GM18873 (cell line): ENCODE measurements at regions not wholly inside any gene's neighbourhood (a gene's known extent, or its start where the extent isn't known, plus 50 kb on each side); places are given as distances from the start of the nearest gene placed in this dataset.
A peak's percentile ranks its signal among the peaks of the same experiment; 100 is the strongest.

Experiments
- ATAC-seq: cut with Tn5 transposase; IDR thresholded peaks from one replicate; pipeline ENCODE4 v1.9.1; 2021; ENCODE audit warnings: mild to moderate bottlenecking, moderate library complexity, moderate number of reproducible peaks; ENCODE audit not compliant: unreplicated experiment, low FRiP score

DNA sequence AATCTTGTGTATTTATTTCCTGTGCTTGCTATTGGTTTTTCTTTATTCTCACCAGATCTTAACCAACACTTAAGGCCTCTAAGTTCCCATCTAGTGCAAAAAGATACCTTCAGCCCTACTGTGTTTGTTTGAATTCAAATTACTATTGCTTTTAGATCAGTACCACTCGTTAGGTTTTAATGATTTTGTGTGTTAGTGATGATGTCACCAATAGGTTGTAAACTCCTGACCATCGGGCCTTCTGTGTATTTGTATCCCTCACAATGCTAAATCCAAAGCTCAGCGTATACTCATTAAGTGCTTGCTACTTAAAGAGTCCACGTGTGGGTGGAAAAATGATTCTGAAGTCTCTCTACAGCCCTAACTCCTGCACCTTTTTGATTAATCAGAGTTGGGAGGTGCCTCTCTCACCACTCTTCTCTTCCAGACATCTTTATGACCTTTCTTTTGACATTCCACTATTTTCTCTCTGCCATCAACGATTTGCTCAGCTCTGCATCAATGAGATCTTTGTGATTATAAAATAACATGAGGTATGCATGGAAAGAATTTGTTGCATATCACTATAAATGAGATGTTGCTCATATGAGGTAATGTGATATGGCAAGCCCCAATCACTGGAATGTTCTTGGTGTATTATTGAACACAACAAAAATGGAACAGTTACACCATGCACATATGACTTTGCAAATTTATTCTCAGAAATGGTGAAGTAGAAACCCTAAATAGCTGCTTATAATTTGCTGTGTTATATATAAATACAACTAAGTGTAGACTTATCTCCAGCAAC, 55.1 kb upstream of the LAMA2 start:
- no peak for ATAC-seq

DNA sequence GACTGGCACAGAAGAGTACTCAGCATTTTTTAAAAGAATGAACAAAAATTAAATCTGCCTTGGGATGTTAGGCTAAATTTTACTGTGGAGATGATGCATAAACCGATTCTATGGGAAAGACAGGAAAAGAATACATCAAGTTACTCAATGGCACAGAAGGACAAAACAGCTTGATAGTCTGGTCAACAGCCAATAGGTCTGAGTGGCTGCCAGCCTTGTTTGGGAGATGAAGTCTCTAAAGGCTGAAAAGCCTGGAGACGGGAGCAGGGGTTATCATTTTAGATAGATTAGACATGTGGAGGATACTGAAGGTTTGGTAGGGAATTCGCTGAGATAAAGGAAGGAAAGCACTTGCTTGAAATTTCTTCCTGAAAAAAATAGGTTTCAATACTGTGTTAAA, 56.3 kb upstream of the LAMA2 start:
- no peak for ATAC-seq

- no peak for ATAC-seq
These were observed 60.7 kb upstream of the LAMA2 start for GRCh38 chr6:128822271-128822670.

DNA sequence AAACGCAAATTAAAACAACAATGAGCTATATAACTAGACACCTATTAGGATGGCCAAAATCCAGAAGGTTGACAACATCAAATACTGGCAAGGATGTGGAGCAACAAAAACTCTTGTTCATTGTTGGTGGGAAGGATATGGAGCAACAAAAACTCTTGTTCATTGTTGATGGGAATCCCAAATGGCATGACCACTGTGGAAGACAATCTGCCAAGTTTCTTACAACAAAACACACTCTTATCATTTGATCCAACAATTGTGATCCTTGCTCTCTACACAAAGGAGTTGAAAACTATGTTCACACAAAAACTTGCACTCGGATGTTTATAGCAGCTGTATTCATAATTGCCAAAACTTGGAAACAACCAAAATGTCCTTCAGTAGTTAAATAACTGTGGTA, 61.8 kb upstream of the LAMA2 start:
- no peak for ATAC-seq

- ATAC-seq = no peak
These were observed 74.1 kb upstream of the LAMA2 start for GRCh38 chr6:128808856-128809255.

DNA sequence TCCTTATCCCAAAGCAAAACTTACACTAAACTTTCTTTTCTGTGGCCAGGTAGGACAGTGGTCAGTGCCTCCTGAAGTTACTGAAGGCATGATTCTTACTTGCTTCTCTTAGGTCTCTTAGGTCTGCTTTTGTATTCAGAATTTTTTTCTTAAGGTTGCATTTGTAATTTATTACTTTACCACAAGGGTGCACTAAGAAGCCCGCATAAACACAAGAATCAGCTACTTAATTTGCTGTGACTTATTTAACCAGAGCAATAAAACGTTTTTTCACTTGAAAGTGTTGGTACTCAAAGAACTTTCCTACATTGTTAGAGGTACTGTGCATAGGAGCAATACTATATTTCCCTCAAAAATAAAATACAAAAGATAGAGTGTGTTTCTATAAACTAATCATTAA, 75.4 kb upstream of the LAMA2 start:
- no peak for ATAC-seq

GRCh38 chr6:128806261-128806660, 76.7 kb upstream of the LAMA2 start:
- no peak for ATAC-seq

DNA sequence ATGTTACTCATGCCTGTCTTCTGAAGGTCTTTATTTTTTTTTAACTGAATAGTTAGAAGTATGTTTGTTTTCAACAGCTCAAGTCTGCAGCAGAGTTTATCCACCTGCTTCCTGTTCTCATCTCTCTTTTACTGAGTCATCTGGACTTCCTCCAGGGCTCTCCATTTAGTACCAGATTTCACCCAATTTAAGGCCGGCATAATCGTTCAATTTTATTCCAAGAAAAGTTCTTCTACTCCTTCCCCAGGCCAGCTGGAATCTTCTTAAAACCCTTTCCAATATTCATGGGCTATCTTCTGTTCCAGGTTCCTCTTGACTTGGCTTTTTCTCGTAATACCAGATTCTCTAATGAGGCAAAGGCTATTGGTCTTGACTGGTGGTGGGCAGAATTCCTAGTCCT, 79.0 kb upstream of the LAMA2 start:
- no peak for ATAC-seq

DNA sequence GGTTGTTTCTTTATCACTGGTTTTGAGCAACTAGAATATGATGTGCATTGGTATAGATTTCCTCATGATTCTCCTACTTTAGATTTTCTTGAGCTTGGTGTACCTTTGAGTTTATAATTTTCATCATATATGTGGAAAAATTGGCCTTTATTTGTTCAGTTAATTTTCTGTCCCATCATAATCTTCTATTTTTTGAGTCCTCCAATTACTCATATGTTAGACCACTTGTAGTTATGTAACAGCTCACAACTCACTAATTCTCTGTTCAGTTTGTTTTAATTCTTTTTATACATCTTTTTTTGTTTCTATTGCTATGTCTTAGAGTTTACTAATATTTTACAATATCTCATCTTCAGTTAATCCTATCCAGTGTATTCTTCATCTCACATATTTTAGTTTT, 81.3 kb upstream of the LAMA2 start:
- no peak for ATAC-seq

- ATAC-seq = no peak
These were observed 98.7 kb upstream of the LAMA2 start for GRCh38 chr6:128784266-128784665.

- no peak for ATAC-seq
These were observed 114.8 kb upstream of the LAMA2 start for GRCh38 chr6:128768187-128768586.

GRCh38 chr6:128767705-128768104, 115.2 kb upstream of the LAMA2 start:
- no peak for ATAC-seq

GRCh38 chr6:128767150-128767549, 115.8 kb upstream of the LAMA2 start:
- ATAC-seq = no peak

- ATAC-seq = no peak
These were observed 119.2 kb upstream of the LAMA2 start for GRCh38 chr6:128763599-128764300.

DNA sequence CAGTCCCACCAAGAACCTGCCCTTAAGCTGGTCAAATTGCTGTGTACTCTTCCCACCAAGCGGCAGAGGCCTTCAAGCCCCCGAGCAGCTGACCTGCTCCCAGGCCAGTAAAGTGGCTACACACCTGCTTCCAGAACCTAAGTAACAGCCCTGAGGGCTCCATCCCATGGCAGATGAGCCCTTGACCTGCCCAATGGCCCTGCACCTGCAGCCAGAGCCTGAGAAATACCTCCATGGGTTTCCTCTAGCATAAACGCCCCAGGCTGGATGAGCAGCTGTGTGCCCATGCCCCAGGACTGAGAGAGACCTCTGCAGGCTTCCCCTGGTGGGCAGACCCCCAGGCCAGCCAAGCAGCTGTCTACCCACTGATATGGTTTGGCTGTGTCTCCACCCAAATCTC, 123.0 kb upstream of the LAMA2 start:
- ATAC-seq = no peak

- ATAC-seq = no peak
These were observed 123.5 kb upstream of the LAMA2 start for GRCh38 chr6:128759447-128759846.

- ATAC-seq = no peak
These were observed 125.0 kb upstream of the LAMA2 start for GRCh38 chr6:128757961-128758360.

GRCh38 chr6:128754658-128755256, 128.2 kb upstream of the LAMA2 start:
- ATAC-seq = peak; percentile 96

DNA sequence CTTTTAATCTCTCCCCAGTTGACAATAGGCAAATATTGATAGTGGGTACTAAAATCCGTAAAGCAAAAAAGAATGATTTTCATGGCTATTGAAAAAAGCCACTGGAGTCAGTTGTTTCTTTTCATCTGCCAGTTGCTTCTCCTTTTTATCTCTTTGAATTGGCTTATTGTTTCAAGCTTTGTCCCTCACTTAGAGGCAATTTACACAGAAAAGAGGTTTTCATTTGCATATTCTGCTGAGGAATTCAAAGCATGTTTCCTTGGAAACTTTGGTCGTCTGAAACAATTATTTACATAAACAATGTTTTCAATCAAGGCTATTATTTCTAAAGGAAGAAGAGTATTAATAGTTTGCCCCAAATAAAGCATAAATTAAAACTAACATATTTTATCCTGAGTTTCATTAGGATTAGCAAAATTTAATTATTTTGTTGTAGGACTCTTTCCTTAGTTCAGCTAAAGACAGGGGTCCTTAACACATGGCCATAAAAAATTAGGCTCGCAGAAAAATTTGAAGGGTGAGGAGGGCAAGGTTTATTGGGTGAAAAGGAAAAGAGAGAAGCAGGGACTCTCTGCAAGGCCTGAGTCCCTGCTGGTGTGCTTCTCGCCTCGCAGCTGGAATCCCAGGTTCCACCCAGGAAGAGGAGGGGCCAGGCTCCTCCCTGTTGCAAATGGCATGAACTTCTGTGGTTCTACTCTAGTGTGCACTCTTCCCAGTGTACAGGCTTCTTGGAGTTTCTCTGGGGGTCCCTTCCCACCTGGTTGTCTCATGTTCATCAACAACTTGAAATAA, 138.8 kb upstream of the LAMA2 start:
- ATAC-seq = no peak

- ATAC-seq = no peak
These were observed 140.0 kb upstream of the LAMA2 start for GRCh38 chr6:128742900-128743299.

DNA sequence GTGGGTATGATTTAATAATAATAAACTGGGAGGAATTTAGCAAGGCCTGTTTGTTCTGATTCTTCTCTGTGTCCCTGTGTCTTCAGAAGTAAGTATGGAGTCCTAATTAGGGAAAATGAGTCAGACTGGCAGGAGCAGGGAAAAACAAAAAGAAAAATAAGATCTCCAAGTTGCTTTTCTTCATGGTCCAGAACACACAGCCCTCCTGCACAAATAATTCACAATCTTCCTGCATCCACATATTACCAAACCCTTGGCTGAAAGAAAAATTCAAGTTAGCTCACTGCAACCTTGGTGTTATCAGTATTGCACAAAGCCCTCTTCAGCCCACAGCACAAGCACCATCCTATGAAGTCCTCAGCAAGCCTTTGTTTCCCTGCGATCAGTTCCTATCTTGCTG, 142.0 kb upstream of the LAMA2 start:
- ATAC-seq = no peak
